ENCODE measurements at regions not wholly inside any gene's neighbourhood (a gene's known extent, or its start where the extent isn't known, plus 50 kb on each side); places are given as distances from the start of the nearest gene placed in this dataset.

GRCh38 chr2:120442541-120442922 is 96.6 kb downstream of the INHBB start:
- Histone ChIP-seq H3K27me3 (no peaks in the 10 kb centered on the region), H3K4me1 (peaks cover 13 to 16% of the 10 kb centered on the region in 2 donors), H3K9me3 (no peaks in the 10 kb centered on the region), H3K4me3 (replicated peaks in 1 of 3) (peak overlapping the region in 1 of 3 donors; percentile 23), H3K27ac (no peak overlapping the region), H3K36me3 (no peaks in the 10 kb centered on the region)
- intact Hi-C loops (cut with DNase I): no loop called here
- WGBS, 2 donors: 12 to 17% methylated on average over 16 of the region's 16 CpGs
- TF ChIP-seq CTCF (IDR thresholded peaks at IDR 0.05): peak in 1 of 6 experiments; percentile 6
- no peak for TF ChIP-seq POLR2A (IDR thresholded peaks at IDR 0.05)
- DNase-seq: no peak

- intact Hi-C loops (cut with DNase I): no loop called here
- H3K36me3 ChIP-seq: no peaks in the 10 kb centered on the region
- no peak overlapping the region for H3K27ac ChIP-seq
- no peaks in the 10 kb centered on the region for H3K27me3 ChIP-seq
- no peaks in the 10 kb centered on the region for H3K9me3 ChIP-seq
- WGBS, 2 donors: 23 to 36% methylated on average over 25 to 26 of the region's 50 CpGs
- peak; percentile 87 to 90 for DNase-seq
- peak in 1 of 2 donors; percentile 85 for TF ChIP-seq POLR2A (IDR thresholded peaks at IDR 0.05)
- no peak for TF ChIP-seq CTCF (IDR thresholded peaks at IDR 0.05)
- peak overlapping the region in 1 of 3 donors; percentile 23 for H3K4me3 ChIP-seq (replicated peaks in 1 of 3)
- peaks cover 13 to 16% of the 10 kb centered on the region in 2 donors for H3K4me1 ChIP-seq
Measured at GRCh38 chr2:120442923-120443571, 97.1 kb downstream of the INHBB start.

GRCh38 chr2:120443946-120444345 is 98.0 kb downstream of the INHBB start:
- DNase-seq: no peak
- no peak for TF ChIP-seq CTCF (IDR thresholded peaks at IDR 0.05)
- Histone ChIP-seq H3K36me3 (no peaks in the 10 kb centered on the region), H3K27ac (no peak overlapping the region), H3K27me3 (no peaks in the 10 kb centered on the region), H3K4me1 (peaks cover 13 to 18% of the 10 kb centered on the region in 2 donors), H3K4me3 (replicated peaks in 1 of 3) (no peak overlapping the region), H3K9me3 (no peaks in the 10 kb centered on the region)
- intact Hi-C loops (cut with DNase I): no loop called here
- 97 to 100% methylated on average over 4 of the region's 4 CpGs for WGBS, 2 donors

- no peaks in the 10 kb centered on the region for H3K9me3 ChIP-seq
- intact Hi-C loops (cut with DNase I): no loop called here
Measured at GRCh38 chr2:120444691-120445240, 98.8 kb downstream of the INHBB start.

More at GRCh38 chr2:120444691-120445240, 98.8 kb downstream of the INHBB start:
- DNase-seq: no peak
- 94 to 99% methylated on average over 8 to 9 of the region's 9 CpGs for WGBS, 2 donors
- Histone ChIP-seq H3K4me3 (replicated peaks in 1 of 3) (no peak overlapping the region), H3K36me3 (no peaks in the 10 kb centered on the region), H3K27ac (peak overlapping the region in 1 of 3 donors; percentile 30), H3K4me1 (peaks cover 13 to 21% of the 10 kb centered on the region in 2 donors), H3K27me3 (no peaks in the 10 kb centered on the region)
- no peak for TF ChIP-seq POLR2A (IDR thresholded peaks at IDR 0.05)
- TF ChIP-seq CTCF (IDR thresholded peaks at IDR 0.05): no peak
